GM12891 (cell line): ENCODE measurements at regions not wholly inside any gene's neighbourhood (a gene's known extent, or its start where the extent isn't known, plus 50 kb on each side); places are given as distances from the start of the nearest gene placed in this dataset.

ENCODE experiments used
- DNase-seq: peaks from one replicate; pipeline ENCODE4 v3.0.0; 2011; ENCODE audit warnings: low spot score; ENCODE audit not compliant: insufficient read length
- FAIRE-seq: peaks from 2 replicates; lab custom pipeline; 2011; peaks lifted over from hg19 to GRCh38; lab: Jason Lieb, UNC
- PAX5 ChIP-seq: IDR thresholded peaks from 2 replicates; pipeline ENCODE4 v1.6.1; 2011; ENCODE audit warnings: low read length, moderate library complexity, mild to moderate bottlenecking; ENCODE audit not compliant: insufficient read depth, severe bottlenecking
- POLR2A ChIP-seq: IDR thresholded peaks from 2 replicates; pipeline ENCODE4 v1.6.1; 2011; ENCODE audit warnings: low read depth, low read length, control low read depth
- POLR2AphosphoS5 ChIP-seq: IDR thresholded peaks from 2 replicates; pipeline ENCODE4 v1.6.1; 2011; ENCODE audit warnings: low read depth, low read length, control low read depth
- POU2F2 ChIP-seq: IDR thresholded peaks from 2 replicates; pipeline ENCODE4 v1.6.1; 2011; ENCODE audit warnings: low read depth, mild to moderate bottlenecking, control low read depth, low read length, moderate library complexity
- SPI1 ChIP-seq: IDR thresholded peaks from 2 replicates; pipeline ENCODE4 v1.6.1; 2011; ENCODE audit warnings: low read depth, low read length, control low read depth
- TAF1 ChIP-seq: IDR thresholded peaks from 2 replicates; pipeline ENCODE4 v1.6.1; 2011; ENCODE audit warnings: low read depth, low read length, control low read depth

DNA sequence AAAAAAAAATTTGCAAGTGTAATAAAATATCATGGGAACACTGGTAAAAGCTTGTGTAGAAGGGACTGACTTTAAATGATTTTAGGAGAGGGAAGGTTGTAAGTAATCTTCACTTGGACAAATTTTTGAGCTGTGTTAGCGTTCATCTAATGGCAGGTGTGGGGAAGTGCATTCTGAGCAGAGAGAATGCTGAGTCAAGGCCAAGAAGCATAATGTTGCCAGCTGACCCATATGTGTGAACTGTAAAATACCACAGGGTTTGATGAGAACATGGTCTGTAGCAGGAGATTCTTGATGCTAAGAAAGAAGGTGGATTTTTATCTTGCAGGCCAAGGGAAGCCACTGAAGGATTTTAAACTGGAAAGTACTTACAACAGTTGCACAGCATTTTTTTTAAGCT, 98.2 kb upstream of the ZNF32 start:
- FAIRE-seq (no peak), DNase-seq (no peak)
- TF ChIP-seq TAF1 (no peak), SPI1 (no peak), PAX5 (no peak), POLR2A (no peak), POLR2AphosphoS5 (no peak), POU2F2 (no peak)

DNA sequence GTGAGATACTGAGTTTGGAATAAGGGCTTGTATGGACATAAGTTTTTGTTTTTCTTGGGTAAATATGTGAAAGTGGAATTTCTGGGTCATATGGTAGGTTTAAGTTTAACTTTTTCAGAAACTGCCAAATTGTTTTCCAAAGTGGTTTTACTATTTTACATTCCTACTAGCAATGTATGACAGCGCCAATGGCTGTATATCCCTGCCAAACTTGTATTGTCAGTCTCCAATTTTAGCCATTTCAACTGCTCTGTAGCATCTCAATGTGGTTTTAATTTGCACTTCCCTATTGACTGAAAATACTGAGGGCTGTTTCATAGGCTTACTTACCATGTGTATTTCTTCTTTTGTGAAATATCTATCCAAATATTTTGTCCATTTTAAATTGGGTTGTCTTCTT, 90.5 kb upstream of the ZNF32 start:
- DNase-seq (no peak), FAIRE-seq (no peak)
- TF ChIP-seq TAF1: no peak
- no peak for TF ChIP-seq PAX5
- TF ChIP-seq POLR2A: no peak
- TF ChIP-seq POU2F2: no peak
- no peak for TF ChIP-seq SPI1
- TF ChIP-seq POLR2AphosphoS5: no peak

DNA sequence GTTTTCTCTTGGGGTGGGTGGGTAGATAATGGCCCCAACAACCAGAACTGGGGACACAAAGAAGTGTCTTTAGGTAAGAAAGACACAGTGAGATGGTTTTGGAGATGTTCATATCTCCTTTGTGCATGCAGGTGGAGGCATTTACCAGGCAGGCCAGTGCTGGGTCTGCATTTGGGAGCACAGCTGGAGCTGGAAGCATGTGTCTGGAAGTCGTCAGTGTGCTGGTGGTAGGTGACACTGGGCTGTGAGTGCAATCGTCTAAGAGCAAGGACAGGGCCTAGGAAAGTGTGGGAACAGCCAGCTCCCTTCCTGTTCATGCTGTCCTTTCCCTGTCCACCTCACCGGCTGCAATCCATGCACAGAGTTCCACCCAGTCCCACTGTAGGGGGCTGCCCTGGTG, 88.3 kb upstream of the ZNF32 start:
- TF ChIP-seq POLR2A (no peak), PAX5 (no peak), POLR2AphosphoS5 (no peak), SPI1 (no peak), TAF1 (no peak)
- no peak for DNase-seq
- no peak for FAIRE-seq

DNA sequence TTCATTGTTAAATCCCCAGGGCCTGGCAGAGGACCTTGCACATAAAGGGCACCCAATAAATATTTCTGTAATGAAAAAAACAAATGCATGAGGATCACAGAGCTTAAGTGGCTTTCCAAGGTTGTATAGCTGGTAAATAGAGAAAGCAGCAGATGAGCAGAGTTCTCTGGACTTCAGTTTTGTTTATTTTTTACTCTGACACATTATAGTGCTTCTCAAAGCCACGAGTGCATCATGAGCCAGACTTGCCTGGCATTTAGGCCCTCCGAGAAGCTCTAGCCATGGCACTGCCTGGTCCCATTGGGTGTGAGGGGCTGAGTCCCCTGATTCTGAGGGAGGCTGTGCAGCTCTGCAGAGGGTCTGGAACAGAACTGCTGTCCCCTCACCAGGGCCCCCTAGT, 87.2 kb upstream of the ZNF32 start:
- TF ChIP-seq POLR2AphosphoS5: no peak
- no peak for TF ChIP-seq POU2F2
- TF ChIP-seq POLR2A: no peak
- no peak for TF ChIP-seq SPI1
- TF ChIP-seq PAX5: no peak
- no peak for TF ChIP-seq TAF1
- DNase-seq (no peak), FAIRE-seq (no peak)

DNA sequence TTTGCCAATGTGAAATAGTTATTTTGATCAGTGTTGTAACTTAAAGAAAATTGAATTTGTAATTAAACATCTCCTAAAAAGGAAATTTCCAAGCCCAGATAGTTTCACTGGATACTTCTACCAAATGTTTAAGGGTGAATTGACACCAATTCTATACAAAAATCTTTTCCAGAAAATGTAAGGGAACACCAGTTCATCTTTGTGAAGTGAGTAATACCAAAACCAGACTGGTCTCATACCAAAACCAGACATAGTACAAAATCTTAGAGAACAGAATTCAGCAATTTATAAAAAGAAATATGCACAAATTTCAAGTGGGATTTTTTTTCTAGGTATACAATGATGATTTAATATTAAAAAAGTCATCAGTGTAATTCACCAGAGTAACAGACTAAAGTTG, 86.0 kb upstream of the ZNF32 start:
- no peak for FAIRE-seq
- DNase-seq: no peak
- TF ChIP-seq SPI1 (no peak), POLR2A (no peak), POLR2AphosphoS5 (no peak), TAF1 (no peak)

DNA sequence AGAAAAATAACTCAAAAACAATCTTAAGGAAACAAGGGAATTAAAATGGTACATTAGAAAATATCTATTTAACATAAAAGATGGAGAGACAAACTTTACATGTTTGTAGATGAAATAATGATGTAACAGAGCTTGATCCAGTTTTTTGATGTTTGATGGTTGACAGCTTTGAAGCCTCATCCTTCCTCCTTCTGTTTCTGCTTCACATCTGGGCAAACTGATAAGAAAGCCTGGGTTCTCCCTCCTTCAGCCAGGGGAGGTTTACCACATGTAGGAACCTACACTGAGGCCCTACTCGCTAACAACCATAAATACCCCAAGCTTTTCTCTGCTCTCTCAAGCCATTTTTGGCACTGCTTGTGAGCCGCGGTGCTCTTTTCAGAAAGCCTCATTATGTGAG, 82.8 kb upstream of the ZNF32 start:
- TF ChIP-seq TAF1: no peak
- TF ChIP-seq PAX5: no peak
- TF ChIP-seq SPI1: no peak
- no peak for TF ChIP-seq POU2F2
- TF ChIP-seq POLR2AphosphoS5: no peak
- no peak for TF ChIP-seq POLR2A
- FAIRE-seq (no peak), DNase-seq (no peak)

DNA sequence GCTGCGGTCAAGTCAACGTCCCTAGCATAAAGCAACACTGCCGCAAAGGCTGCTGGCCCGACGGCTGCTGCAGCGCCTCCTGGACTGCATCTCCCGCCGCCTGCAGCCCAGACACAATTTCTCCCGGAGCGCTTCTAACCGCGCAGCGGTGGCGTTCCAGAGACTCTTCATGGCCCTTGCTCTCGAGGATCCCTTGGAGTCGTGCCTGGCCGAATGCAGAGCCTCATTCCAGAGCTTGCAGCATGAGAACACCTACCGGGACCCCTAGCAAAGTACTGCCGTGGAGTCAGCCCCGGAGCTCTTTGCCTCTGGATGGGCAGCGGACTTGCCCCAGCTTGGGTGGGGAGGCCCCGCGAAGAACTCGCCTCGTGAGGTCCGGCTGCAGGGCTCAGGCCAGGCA, 79.7 kb upstream of the ZNF32 start:
- DNase-seq (no peak), FAIRE-seq (no peak)
- TF ChIP-seq TAF1 (no peak), POU2F2 (no peak), POLR2AphosphoS5 (no peak)

DNA sequence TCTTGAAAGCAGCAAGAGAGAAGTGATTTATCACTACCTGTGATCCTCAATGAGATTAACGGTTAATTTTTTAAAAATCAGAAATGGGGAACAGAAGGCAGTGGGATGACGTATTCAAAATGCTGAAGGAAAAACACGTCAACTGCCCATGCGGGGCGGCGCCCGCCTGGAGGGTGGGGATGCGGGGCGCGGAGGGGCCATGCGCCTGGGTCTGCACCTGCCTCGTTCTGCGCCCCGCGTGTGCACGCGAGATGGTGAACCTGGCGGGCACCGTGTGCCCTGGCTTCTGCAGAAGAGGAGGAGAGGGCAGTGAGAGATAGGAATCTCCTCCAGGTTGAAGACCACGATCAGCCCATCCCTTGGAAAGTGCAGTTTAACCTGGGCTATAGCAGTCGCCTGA, 79.3 kb upstream of the ZNF32 start:
- FAIRE-seq (no peak), DNase-seq (no peak)
- TF ChIP-seq POLR2AphosphoS5 (no peak), SPI1 (no peak), POU2F2 (no peak), POLR2A (no peak), TAF1 (no peak), PAX5 (no peak)

DNA sequence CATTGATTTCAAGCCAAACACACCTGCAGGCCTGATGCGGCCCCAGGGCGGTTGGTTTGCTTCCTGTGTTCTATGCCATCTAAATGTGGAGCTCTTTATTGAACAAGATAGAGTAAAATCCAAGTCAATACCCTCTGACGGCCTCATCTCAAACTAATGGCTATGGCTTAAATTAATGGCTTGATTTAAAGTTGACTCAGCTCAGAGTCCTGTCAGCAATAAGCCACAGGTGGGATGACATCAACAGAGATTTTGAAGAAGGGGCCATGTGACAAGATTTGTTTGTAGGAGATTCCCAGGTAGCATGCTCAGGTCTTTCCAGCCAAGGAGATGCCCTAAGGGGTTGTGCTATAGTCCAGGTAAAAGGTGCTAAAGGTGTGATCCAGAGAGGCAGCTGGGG, 66.7 kb upstream of the ZNF32 start:
- FAIRE-seq (no peak), DNase-seq (no peak)
- TF ChIP-seq PAX5 (no peak), TAF1 (no peak), SPI1 (no peak), POU2F2 (no peak), POLR2A (no peak), POLR2AphosphoS5 (no peak)

DNA sequence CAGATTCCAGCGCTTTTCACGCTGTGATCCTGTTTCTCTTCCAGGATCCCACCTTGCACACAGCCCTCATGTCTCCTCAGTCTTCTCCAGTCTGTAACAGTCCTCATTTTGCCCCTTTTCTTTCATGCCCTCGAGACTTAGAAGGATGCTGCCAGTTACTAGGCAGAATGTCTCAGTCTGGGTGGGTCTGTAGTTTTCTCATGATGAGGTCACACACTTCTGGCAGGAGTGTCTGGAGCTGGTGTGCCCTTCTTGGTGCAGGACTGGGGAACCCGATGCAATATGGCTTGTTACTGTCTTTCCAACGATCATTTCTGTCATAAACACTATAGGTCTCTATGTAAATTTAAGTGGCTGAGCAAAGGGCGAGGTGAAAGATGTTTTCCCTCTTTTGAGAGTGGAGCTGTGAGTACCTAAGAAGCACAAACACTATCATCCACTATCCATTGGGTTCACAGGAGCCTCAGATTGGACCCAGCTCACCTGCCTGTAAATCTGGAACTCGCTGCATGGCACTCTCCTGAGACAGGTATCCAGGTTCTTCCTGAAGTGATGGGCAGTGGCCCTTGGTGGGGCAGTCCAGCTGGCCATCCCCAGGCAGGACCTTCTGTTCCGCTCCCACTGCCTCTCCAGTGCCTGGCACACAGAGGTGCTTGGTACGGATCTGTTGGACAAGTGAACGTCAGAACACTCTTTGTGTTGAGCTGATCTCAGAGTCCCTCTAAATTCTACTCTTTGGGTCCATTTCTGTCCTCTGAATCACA, 64.3 kb upstream of the ZNF32 start:
- DNase-seq: no peak
- no peak for TF ChIP-seq POLR2AphosphoS5
- no peak for TF ChIP-seq SPI1
- no peak for TF ChIP-seq PAX5
- TF ChIP-seq POLR2A: no peak
- no peak for TF ChIP-seq TAF1
- TF ChIP-seq POU2F2: no peak
- no peak for FAIRE-seq
